Adrenal gland (tissue), 5 donors: ENCODE measurements at regions not wholly inside any gene's neighbourhood (a gene's known extent, or its start where the extent isn't known, plus 50 kb on each side); places are given as distances from the start of the nearest gene placed in this dataset.
"Not testable (repeated sequence)": the region's sequence is repeated elsewhere in the genome, so short reads cannot be mapped to it uniquely, and the experiment has no call there.

ENCODE experiments used
- CTCF ChIP-seq, 6 experiments: fragments of 450-650 bp in 4 of 6; fragments of 200-600 bp in 2 of 6; sonication (generic) in 1 of 6; IDR thresholded peaks; 1 replicate in 5 of 6; 2 replicates in 1 of 6; pipeline versions ENCODE4 v1.5.1 to v1.8.0; 2016 to 2021; ENCODE audit warnings: antibody characterized with exemption in 6 of 6, mild to moderate bottlenecking in 2 of 6, moderate library complexity in 1 of 6
- POLR2A ChIP-seq, 2 donors: fragments of 450-650 bp; IDR thresholded peaks; one replicate each; pipeline ENCODE4 v1.6.1; 2017; ENCODE audit warnings: antibody characterized with exemption in 2 of 2, mild to moderate bottlenecking in 2 of 2, moderate library complexity in 1 of 2
- donor health status: DM: no; HTN: no; CAD: no.

- not testable (repeated sequence) for TF ChIP-seq CTCF, POLR2A (IDR thresholded peaks at IDR 0.05)
These were observed 81.9 kb upstream of the GOLGA6L4 start for GRCh38 chr15:84153655-84154140.
